SIG-M5 treated with dmso at 0.1 percent for 504 hours (cell line): ENCODE measurements at regions not wholly inside any gene's neighbourhood (a gene's known extent, or its start where the extent isn't known, plus 50 kb on each side); places are given as distances from the start of the nearest gene placed in this dataset.
A peak's percentile ranks its signal among the peaks of the same experiment; 100 is the strongest.

ENCODE experiments used
- DNase-seq: peaks from one replicate; lab custom pipeline; 2025; ENCODE audit not compliant: unreplicated experiment; lab: John Stamatoyannopoulos, UW

- no peak for DNase-seq
These were observed 61.2 kb upstream of the RPH3AL start for GRCh38 chr17:413706-414380.

GRCh38 chr17:413016-413350, 60.4 kb upstream of the RPH3AL start:
- no peak for DNase-seq

- peak; percentile 72 for DNase-seq
These were observed 59.8 kb upstream of the RPH3AL start for GRCh38 chr17:412211-413015.

- DNase-seq, result no peak
These were observed 59.0 kb upstream of the RPH3AL start for GRCh38 chr17:411421-412120.

GRCh38 chr17:410543-411401, 58.2 kb upstream of the RPH3AL start:
- peak; percentile 19 for DNase-seq

- peak; percentile 96 for DNase-seq
These were observed 57.4 kb upstream of the RPH3AL start for GRCh38 chr17:409848-410542.

- DNase-seq, result no peak
These were observed 56.8 kb upstream of the RPH3AL start for GRCh38 chr17:409308-409847.

- DNase-seq, result no peak
These were observed 52.1 kb upstream of the RPH3AL start for GRCh38 chr17:404703-405102.
